Panc1 (cell line): ENCODE measurements at regions not wholly inside any gene's neighbourhood (a gene's known extent, or its start where the extent isn't known, plus 50 kb on each side); places are given as distances from the start of the nearest gene placed in this dataset.

ENCODE experiments used
- ATAC-seq: fragments of 200-7000 bp; cut with Tn5 transposase; 2 replicates; pipeline ENCODE4 v1.9.1; 2020; ENCODE audit warnings: mild to moderate bottlenecking, moderate library complexity
- BruUV-seq: library from RNA; stranded (reverse); fragments of 400-500 nt; replicated peaks from 2 replicates; lab custom pipeline; 2021; lab: Mats Ljungman, UMichigan
- CTCF ChIA-PET: fragments of 300-600 bp; sonication (Branson Sonifier 250); formaldehyde crosslinking; loops from one replicate; lab custom pipeline; 2022; ENCODE audit warnings: antibody characterized with exemption; lab: Charles Lee
- POLR2A ChIA-PET: fragments of 300-600 bp; sonication (Branson Sonifier 250); formaldehyde crosslinking; loops from one replicate; lab custom pipeline; 2022; ENCODE audit warnings: antibody characterized with exemption; lab: Charles Lee
- DNase-seq: peaks from one replicate; pipeline ENCODE4 v3.0.0-alpha.2; 2010; ENCODE audit warnings: low read depth, low spot score
- H3K27ac ChIP-seq: 2 replicates; pipeline ENCODE4 v1.5.1; 2011; ENCODE audit warnings: mild to moderate bottlenecking, low read length, inconsistent platforms
- H3K27me3 ChIP-seq: fragments of 200-500 bp; sonication (Bioruptor generic); 2 replicates; pipeline ENCODE4 v1.6.0; 2014; ENCODE audit warnings: low read length, inconsistent platforms; ENCODE audit not compliant: control insufficient read depth, insufficient read depth
- H3K36me3 ChIP-seq: fragments of 200-500 bp; sonication (Bioruptor generic); 2 replicates; pipeline ENCODE4 v1.5.1; 2014; ENCODE audit warnings: inconsistent platforms, mild to moderate bottlenecking, low read length, moderate library complexity; ENCODE audit not compliant: control insufficient read depth, insufficient read depth
- H3K4me1 ChIP-seq: 2 replicates; pipeline ENCODE4 v1.5.1; 2011; ENCODE audit warnings: inconsistent platforms, mild to moderate bottlenecking, low read length, moderate library complexity; ENCODE audit not compliant: control insufficient read depth, insufficient read depth
- H3K4me3 ChIP-seq, 2 experiments: 2 replicates each; pipeline ENCODE4 v1.5.1; 2011 to 2012; ENCODE audit warnings: low read depth in 2 of 2, low read length in 2 of 2, mild to moderate bottlenecking in 2 of 2, inconsistent platforms in 1 of 2, moderate library complexity in 1 of 2
- H3K9me3 ChIP-seq: fragments of 200-500 bp; sonication (Bioruptor generic); 2 replicates; pipeline ENCODE4 v1.5.1; 2014; ENCODE audit warnings: low read depth, mild to moderate bottlenecking, inconsistent platforms, low read length, moderate library complexity; ENCODE audit not compliant: control insufficient read depth, insufficient read depth
- CTCF ChIP-seq: fragments of 450-650 bp; IDR thresholded peaks from 2 replicates; pipeline ENCODE4 v1.5.1; 2017; ENCODE audit warnings: mild to moderate bottlenecking
- POLR2AphosphoS5 ChIP-seq: IDR thresholded peaks from 2 replicates; pipeline ENCODE4 v1.6.1; 2012; ENCODE audit warnings: mild to moderate bottlenecking, low read depth, low read length, moderate library complexity
- REST ChIP-seq, 2 experiments: IDR thresholded peaks; 2 replicates each; pipeline ENCODE4 v1.6.1; 2011 to 2012; ENCODE audit warnings: low read depth in 2 of 2, control low read depth in 1 of 2, low read length in 1 of 2, mild to moderate bottlenecking in 1 of 2, moderate library complexity in 1 of 2; ENCODE audit not compliant: insufficient read depth in 1 of 2
- SIN3A ChIP-seq: IDR thresholded peaks from 2 replicates; pipeline ENCODE4 v1.6.1; 2012; ENCODE audit warnings: low read depth, mild to moderate bottlenecking, low read length, moderate library complexity, borderline replicate concordance; ENCODE audit not compliant: insufficient read depth
- TCF7L2 ChIP-seq: IDR thresholded peaks from 2 replicates; pipeline ENCODE4 v1.6.1; 2011; ENCODE audit warnings: mild to moderate bottlenecking, low read depth, low read length, inconsistent platforms
- in situ Hi-C: cut with HindIII; loops from 2 replicates; pipeline ENCODE4 v1.10.0; 2016; ENCODE audit warnings: low sequenced_read_pairs, low pct_unique_long_range_greater_than_20kb
- intact Hi-C: fragments of 100-400 bp; cut with micrococcal nuclease; formaldehyde crosslinking; loops from one replicate; pipeline ENCODE4 v1.10.0; 2022; ENCODE audit not compliant: unreplicated experiment

GRCh38 chr13:47279920-47280319, 383.1 kb upstream of the HTR2A start:
- no peak overlapping the region for H3K27ac ChIP-seq
- H3K4me3 ChIP-seq = no peak overlapping the region
- BruUV-seq = no TSS peak
- POLR2A ChIA-PET = interaction anchor here (0.6 kb wide), 1 partner anchor 35 kb away, joined by 3 read pairs; no protein-coding TSS in a partner anchor
- TF ChIP-seq CTCF = no peak
- TF ChIP-seq POLR2AphosphoS5 = no peak
- no peak for TF ChIP-seq SIN3A
- no peak for TF ChIP-seq REST (IDR thresholded peaks at IDR 0.05; ENCODE audit: insufficient read depth in 1 of 2, low read depth in 2 of 2, low read length in 1 of 2)
- no peak for TF ChIP-seq TCF7L2
- ATAC-seq (no peak), DNase-seq (no peak)
- CTCF ChIA-PET = no interaction called here
- H3K36me3 ChIP-seq = no peaks in the 10 kb centered on the region
- H3K9me3 ChIP-seq = no peaks in the 10 kb centered on the region
- intact Hi-C loops = no loop called here
- in situ Hi-C loops = no loop called here
- H3K27me3 ChIP-seq = no peaks in the 10 kb centered on the region
- H3K4me1 ChIP-seq = no peaks in the 10 kb centered on the region

GRCh38 chr13:47277774-47278173, 380.9 kb upstream of the HTR2A start:
- in situ Hi-C loops (no loop called here), intact Hi-C loops (no loop called here)
- Histone ChIP-seq H3K27me3 (no peaks in the 10 kb centered on the region), H3K27ac (no peak overlapping the region), H3K4me3 (no peak overlapping the region), H3K9me3 (no peaks in the 10 kb centered on the region), H3K36me3 (no peaks in the 10 kb centered on the region), H3K4me1 (no peaks in the 10 kb centered on the region)
- CTCF ChIA-PET = no interaction called here
- BruUV-seq = no TSS peak
- POLR2A ChIA-PET = no interaction called here
- ATAC-seq (no peak), DNase-seq (no peak)
- no peak for TF ChIP-seq CTCF
- no peak for TF ChIP-seq REST (IDR thresholded peaks at IDR 0.05; ENCODE audit: insufficient read depth in 1 of 2, low read depth in 2 of 2, low read length in 1 of 2)
- TF ChIP-seq SIN3A = no peak
- TF ChIP-seq TCF7L2 = no peak
- no peak for TF ChIP-seq POLR2AphosphoS5
